Activated CD8-positive, alpha-beta T cell treated with anti-CD3 and anti-CD28 coated beads, Interleukin-2, amount 10 ng/mL, durations not matched to agents 7 days and 5 days (primary cell): ENCODE measurements at regions not wholly inside any gene's neighbourhood (a gene's known extent, or its start where the extent isn't known, plus 50 kb on each side); places are given as distances from the start of the nearest gene placed in this dataset.
A peak's percentile ranks its signal among the peaks of the same experiment; 100 is the strongest.
"Not testable (repeated sequence)": the region's sequence is repeated elsewhere in the genome, so short reads cannot be mapped to it uniquely, and the experiment has no call there.

ENCODE experiments used
- ATAC-seq: fragments of 150-1000 bp; cut with Tn5 transposase; one replicate; pipeline ENCODE4 v1.10.0; 2021; ENCODE audit warnings: moderate library complexity
- CTCF ChIA-PET: fragments of 350-600 bp; sonication (Branson Sonifier 250); formaldehyde crosslinking; loops from one replicate; lab custom pipeline; 2021; ENCODE audit warnings: antibody characterized with exemption; lab: Charles Lee
- POLR2A ChIA-PET: fragments of 350-600 bp; sonication (Branson Sonifier 250); formaldehyde crosslinking; loops from one replicate; lab custom pipeline; 2021; ENCODE audit warnings: antibody characterized with exemption; lab: Charles Lee
- DNase-seq: peaks from one replicate; pipeline ENCODE4 v3.0.0-alpha.2; 2020
- H3K27ac Mint-ChIP-seq: one replicate; pipeline ENCODE4 v1.8.0; 2021; ENCODE audit warnings: mild to moderate bottlenecking, mixed read lengths
- H3K27me3 Mint-ChIP-seq: one replicate; pipeline ENCODE4 v1.8.0; 2021; ENCODE audit warnings: low read depth, mixed read lengths
- H3K36me3 Mint-ChIP-seq: one replicate; pipeline ENCODE4 v1.8.0; 2021; ENCODE audit warnings: low read depth, mixed read lengths
- H3K4me1 Mint-ChIP-seq: one replicate; pipeline ENCODE4 v1.8.0; 2021; ENCODE audit warnings: low read depth, mixed read lengths
- H3K4me3 Mint-ChIP-seq: one replicate; pipeline ENCODE4 v1.8.0; 2021; ENCODE audit warnings: mild to moderate bottlenecking, mixed read lengths
- H3K9me3 Mint-ChIP-seq: one replicate; pipeline ENCODE4 v1.8.0; 2022; ENCODE audit warnings: mixed read lengths; ENCODE audit not compliant: insufficient read depth

DNA sequence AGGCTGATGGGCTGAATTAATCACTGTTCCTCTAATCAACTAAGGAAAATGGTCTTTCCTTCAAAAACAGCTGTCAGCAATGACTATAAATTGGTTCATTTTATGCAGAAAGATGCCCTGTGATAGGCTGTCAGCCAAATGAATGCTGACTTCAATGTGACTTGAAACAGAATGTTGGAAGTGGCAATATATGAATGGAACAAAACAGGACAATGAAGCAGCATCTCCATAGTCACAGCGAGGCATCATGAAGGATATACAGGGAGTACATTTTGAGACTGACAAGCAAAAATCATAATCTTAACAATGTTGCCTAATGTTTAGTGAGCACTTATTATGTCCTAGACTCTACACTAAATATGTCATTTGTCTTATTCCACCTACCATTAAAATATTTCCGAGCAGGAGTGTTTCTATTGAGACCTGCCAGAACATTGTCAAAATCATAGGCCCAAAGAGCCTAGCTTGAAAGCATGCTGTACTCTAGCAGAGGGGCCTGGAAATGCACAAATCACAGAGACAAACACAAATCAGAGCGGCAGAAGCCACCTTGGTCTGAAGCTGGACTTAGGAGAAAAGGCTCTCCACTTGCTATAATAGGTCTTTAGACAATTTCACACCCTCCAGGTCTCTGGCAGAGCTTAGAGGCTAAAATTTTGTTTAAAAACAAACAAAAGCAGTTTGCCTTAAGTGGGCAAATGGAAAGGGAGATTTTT is 63.3 kb downstream of the FAM50B start:
- POLR2A ChIA-PET = no interaction called here
- Mint-ChIP-seq H3K36me3 (peaks cover 3% of the 10 kb centered on the region), H3K9me3 (no peaks in the 10 kb centered on the region), H3K27me3 (peaks cover 55% of the 10 kb centered on the region), H3K27ac (no peak overlapping the region), H3K4me3 (no peak overlapping the region), H3K4me1 (peaks cover 33% of the 10 kb centered on the region)
- CTCF ChIA-PET = interaction anchor here (3.4 kb wide), 1 partner anchor 64 kb away, joined by 9 read pairs; the partner anchor contains the start of gene FAM50B
- no peak for ATAC-seq
- no peak for DNase-seq

DNA sequence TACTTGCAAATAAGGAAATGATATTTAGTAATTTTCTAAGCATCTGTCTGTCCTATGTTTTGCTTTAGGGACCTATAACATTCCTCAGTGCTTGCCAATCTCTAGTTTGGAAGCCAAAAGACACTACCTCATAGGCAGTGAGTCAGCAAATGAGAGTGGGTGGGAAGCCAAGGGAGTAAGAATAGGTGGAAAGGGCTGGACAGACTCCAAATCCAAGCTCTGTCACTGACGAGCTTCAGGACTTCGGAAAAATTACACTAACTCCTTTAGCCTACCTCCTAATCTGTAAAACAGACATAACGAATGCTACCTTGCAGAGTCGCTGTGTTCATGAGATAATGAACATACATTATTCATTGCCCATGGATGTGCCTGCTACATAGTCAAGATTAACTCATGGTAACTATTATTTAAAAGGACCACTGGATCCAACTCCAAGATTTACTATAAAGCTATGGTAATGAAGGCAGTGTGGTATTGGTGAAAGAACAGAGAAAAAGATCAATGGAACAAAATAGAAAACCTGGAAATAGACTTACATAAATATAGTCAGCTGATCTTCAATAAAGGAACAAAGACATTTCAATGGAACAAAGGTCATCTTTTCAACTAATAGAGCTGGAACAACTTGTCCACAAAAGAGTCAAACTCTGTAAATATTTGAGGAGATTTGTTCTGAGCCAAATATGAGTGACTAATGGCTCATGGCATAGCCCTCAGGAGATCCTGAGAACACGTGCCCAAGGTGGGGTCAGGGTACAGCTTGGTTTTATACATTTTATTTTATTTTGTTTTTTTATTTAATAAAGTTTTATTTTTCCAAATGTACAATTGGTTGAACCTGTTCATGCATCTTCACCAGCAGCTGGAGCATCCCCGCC is 64.1 kb downstream of the FAM50B start:
- CTCF ChIA-PET = interaction anchor here (1.5 to 3.4 kb wide), 3 partner anchors 64 to 108 kb away, joined by 4 to 9 read pairs (median 6); partner anchors contain the start of gene FAM50B

DNA sequence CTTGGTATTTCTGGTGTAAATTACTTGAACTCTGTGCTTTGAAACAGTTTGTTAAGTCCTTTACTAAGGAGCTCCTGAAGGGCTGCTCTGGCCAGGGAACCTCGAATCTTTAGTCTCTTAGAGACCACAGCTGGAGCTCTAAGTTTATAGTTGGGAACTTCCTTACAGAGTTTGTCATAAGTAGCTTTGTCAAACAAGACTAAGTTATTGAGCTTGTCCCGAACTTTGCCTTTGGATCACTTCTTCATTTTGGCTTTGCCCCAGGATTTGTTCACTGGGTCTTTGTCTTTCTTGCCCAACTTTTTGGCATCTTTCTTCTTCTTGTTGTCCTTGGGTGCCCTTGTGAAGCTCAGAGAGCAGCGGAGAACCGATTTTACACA is 64.8 kb downstream of the FAM50B start:
- ChIA-PET POLR2A (no interaction called here), CTCF (interaction anchor here (1.5 to 3.4 kb wide), 3 partner anchors 64 to 107 kb away, joined by 4 to 9 read pairs (median 6); partner anchors contain the start of gene FAM50B)
- no peaks in the 10 kb centered on the region for H3K9me3 Mint-ChIP-seq
- no peak for ATAC-seq
- H3K36me3 Mint-ChIP-seq = peaks cover 3% of the 10 kb centered on the region
- no peak overlapping the region for H3K4me3 Mint-ChIP-seq
- no peak overlapping the region for H3K27ac Mint-ChIP-seq
- peaks cover 50% of the 10 kb centered on the region for H3K27me3 Mint-ChIP-seq
- H3K4me1 Mint-ChIP-seq = peaks cover 33% of the 10 kb centered on the region
- DNase-seq = no peak

More for the DNA sequence above, 64.1 kb downstream of the FAM50B start:
- peaks cover 33% of the 10 kb centered on the region for H3K4me1 Mint-ChIP-seq
- no peak overlapping the region for H3K4me3 Mint-ChIP-seq
- H3K36me3 Mint-ChIP-seq = peaks cover 3% of the 10 kb centered on the region
- no peak overlapping the region for H3K27ac Mint-ChIP-seq
- POLR2A ChIA-PET = no interaction called here
- H3K27me3 Mint-ChIP-seq = peaks cover 49% of the 10 kb centered on the region
- ATAC-seq = no peak
- H3K9me3 Mint-ChIP-seq = no peaks in the 10 kb centered on the region
- no peak for DNase-seq

DNA sequence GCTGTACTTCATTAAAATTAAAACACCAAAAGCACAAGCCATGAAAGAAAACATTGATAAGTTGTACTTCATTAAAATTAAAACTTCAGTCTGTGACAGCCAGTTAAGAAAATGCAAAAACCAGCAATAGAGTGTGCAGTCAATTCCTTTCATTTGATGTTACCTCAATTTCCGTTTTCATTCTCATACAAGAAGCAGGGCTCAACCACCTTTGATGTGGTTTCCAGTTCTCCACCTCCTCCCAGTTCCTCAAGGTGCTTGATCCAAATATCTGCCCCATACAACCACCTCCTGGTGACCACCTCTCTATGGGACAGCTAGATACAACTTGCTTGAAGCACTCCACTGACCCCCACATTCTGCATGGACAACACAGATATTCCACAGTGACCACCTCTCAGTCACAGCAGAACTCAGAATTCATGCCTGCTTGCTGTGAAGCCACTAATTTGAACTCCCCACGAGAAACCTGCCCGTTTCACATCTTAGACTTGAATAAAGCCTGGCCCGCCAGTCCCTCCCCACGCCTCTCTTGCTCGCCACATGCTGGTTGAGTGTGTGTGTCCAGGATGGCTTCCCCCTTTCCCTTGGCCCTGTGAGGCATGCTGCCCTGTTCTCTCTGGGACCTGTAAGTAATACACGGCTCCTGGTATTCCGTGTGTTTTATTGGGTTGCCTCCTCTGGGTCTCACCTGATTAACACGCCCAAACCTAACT is 66.1 kb downstream of the FAM50B start:
- H3K27me3 Mint-ChIP-seq = peaks cover 46% of the 10 kb centered on the region
- POLR2A ChIA-PET = no interaction called here
- peak; percentile 83 for ATAC-seq

DNA sequence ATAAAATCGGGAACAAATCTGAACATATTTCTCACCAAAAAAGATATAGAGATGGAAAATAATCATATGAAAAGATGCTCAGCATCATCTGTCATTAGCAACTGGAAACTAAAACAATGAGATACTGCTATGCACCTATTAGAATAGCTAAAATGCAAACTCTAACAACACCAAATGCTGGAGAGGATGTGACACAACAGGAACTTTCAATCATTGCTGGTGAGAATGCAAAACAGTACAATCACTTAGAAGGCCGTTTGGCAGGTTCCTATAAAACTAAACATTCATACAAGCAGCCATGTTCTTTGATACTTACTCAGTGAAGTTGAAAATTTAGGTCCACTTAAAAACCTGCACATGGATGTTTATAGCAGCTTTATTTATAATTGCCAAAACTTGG is 67.0 kb downstream of the FAM50B start:
- Mint-ChIP-seq H3K4me3 (no peak overlapping the region), H3K27me3 (peaks cover 37% of the 10 kb centered on the region), H3K27ac (no peak overlapping the region), H3K4me1 (peaks cover 33% of the 10 kb centered on the region), H3K36me3 (peaks cover 3% of the 10 kb centered on the region), H3K9me3 (no peaks in the 10 kb centered on the region)
- POLR2A ChIA-PET = no interaction called here
- no peak for ATAC-seq
- CTCF ChIA-PET = interaction anchor here (1.0 to 1.3 kb wide), 2 partner anchors 62 to 67 kb away, joined by 4 read pairs; partner anchors contain the start of gene FAM50B
- DNase-seq = no peak

More for the DNA sequence above, 66.1 kb downstream of the FAM50B start:
- CTCF ChIA-PET = interaction anchor here (1.3 to 3.4 kb wide), 2 partner anchors 63 to 66 kb away, joined by 4 to 9 read pairs; partner anchors contain the start of gene FAM50B
- Mint-ChIP-seq H3K36me3 (peaks cover 3% of the 10 kb centered on the region), H3K27ac (peak overlapping the region; percentile 84), H3K9me3 (no peaks in the 10 kb centered on the region), H3K4me1 (peaks cover 33% of the 10 kb centered on the region), H3K4me3 (peak overlapping the region; percentile 61)
- DNase-seq = peak; percentile 72

DNA sequence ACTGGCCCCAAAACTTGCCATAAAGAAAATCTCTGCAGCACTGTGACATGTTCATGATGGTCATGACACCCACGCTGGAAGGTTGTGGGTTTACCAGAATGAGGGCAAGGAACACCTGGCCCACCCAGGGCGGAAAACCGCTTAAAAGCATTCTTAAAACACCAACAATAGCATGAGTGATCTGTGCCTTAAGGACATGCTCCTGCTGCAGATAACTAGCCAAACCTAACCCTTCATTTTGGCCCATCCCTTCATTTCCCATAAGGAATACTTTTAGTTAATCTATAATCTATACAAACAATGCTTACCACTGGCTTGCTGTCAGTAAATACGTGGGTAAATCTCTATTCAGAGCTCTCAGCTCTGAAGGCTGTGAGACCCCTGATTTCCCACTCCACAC is 67.6 kb downstream of the FAM50B start:
- not testable (repeated sequence) for H3K9me3 Mint-ChIP-seq, DNase-seq, H3K36me3 Mint-ChIP-seq, ATAC-seq, H3K27ac Mint-ChIP-seq, H3K4me3 Mint-ChIP-seq
- POLR2A ChIA-PET = interaction anchor here (1.0 kb wide), 1 partner anchor 104 kb away, joined by 3 read pairs; a partner anchor contains a TSS
- peaks cover 33% of the 10 kb centered on the region for H3K27me3 Mint-ChIP-seq
- CTCF ChIA-PET = interaction anchor here (1.0 to 1.7 kb wide), 3 partner anchors 62 to 68 kb away, joined by 4 read pairs; partner anchors contain the start of gene FAM50B
- peaks cover 33% of the 10 kb centered on the region for H3K4me1 Mint-ChIP-seq

DNA sequence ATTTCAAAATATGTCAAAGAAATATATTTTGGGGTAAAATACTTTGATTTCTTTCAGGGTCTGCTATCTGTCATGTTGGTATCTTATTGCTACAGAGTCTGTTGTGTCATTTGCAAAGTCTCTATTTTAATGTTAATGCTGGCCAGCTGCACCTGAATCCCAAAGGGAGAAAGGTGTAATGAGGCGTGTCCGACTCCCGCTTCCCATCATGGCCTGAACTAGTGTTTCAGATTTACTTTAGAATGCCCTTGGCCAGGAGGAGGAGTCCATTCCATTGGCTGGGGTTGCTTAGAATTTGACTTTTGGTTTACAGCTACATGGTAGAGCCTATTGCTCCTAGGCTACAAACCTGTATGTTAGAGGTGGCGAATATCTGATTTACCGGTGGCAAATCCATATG is 69.3 kb downstream of the FAM50B start:
- Mint-ChIP-seq H3K9me3 (no peaks in the 10 kb centered on the region), H3K27me3 (peaks cover 26% of the 10 kb centered on the region), H3K4me3 (no peak overlapping the region), H3K36me3 (peaks cover 3% of the 10 kb centered on the region), H3K27ac (no peak overlapping the region), H3K4me1 (peaks cover 31% of the 10 kb centered on the region)
- ChIA-PET POLR2A (no interaction called here), CTCF (interaction anchor here (1.7 kb wide), 1 partner anchor 70 kb away, joined by 4 read pairs; the partner anchor contains the start of gene FAM50B)
- ATAC-seq (no peak), DNase-seq (no peak)

DNA sequence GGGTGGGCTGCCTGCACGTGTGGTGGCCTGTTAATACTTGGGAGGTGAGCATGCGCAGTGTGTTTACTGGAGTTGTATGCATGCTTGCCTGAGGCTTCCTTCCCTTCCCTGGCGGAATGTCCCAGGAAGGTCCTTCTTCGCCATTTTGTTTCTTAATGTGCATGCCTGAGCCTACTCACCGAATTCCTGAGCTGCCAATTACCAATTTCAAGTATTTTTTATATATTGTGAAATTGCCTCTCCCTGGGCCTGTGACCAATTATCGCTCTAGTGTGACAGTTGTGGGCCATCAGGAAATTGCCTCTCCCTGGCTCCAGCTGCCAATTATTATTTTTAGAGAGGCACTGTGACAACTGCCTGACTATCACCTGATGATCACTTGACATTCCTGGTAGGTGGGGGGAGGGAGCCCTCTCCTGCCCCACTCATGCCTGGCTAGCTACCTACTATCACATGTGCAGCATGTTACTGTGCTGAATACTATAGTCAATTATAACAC is 70.0 kb downstream of the FAM50B start:
- DNase-seq = no peak
- Mint-ChIP-seq H3K9me3 (no peaks in the 10 kb centered on the region), H3K4me3 (no peak overlapping the region), H3K27me3 (peaks cover 24% of the 10 kb centered on the region), H3K27ac (no peak overlapping the region), H3K36me3 (peaks cover 3% of the 10 kb centered on the region), H3K4me1 (peaks cover 28% of the 10 kb centered on the region)
- no peak for ATAC-seq
- ChIA-PET CTCF (interaction anchor here (0.6 to 1.2 kb wide), 2 partner anchors 70 to 1716 kb away, joined by 5 read pairs; partner anchors contain the start of gene FAM50B), POLR2A (no interaction called here)

DNA sequence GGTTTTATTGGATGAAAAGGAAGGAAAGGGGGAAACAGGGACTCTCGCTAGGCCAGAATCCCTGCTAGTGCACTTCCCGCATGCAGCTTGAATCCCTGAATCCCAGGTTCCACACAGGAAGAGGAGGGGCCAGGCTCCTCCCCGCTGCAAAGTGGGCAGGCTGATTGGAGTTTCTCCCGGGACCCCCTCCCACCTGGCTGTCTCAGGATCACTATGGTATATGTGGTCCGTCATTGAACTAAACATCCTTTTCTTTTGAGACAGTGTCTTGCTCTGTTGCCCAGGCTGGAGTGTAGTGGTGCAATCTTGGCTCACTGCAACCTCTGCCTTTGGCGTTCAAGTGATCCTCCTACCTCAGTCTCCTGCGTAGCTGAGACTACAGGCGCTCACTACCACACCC is 70.7 kb downstream of the FAM50B start:
- Mint-ChIP-seq H3K4me3 (no peak overlapping the region), H3K36me3 (peaks cover 3% of the 10 kb centered on the region), H3K27ac (no peak overlapping the region), H3K4me1 (peaks cover 22% of the 10 kb centered on the region), H3K27me3 (peaks cover 22% of the 10 kb centered on the region), H3K9me3 (no peaks in the 10 kb centered on the region)
- ChIA-PET POLR2A (no interaction called here), CTCF (interaction anchor here (1.0 to 1.2 kb wide), 2 partner anchors 71 to 170 kb away, joined by 3 to 5 read pairs; partner anchors contain the start of gene FAM50B)
- no peak for ATAC-seq
- DNase-seq = no peak

DNA sequence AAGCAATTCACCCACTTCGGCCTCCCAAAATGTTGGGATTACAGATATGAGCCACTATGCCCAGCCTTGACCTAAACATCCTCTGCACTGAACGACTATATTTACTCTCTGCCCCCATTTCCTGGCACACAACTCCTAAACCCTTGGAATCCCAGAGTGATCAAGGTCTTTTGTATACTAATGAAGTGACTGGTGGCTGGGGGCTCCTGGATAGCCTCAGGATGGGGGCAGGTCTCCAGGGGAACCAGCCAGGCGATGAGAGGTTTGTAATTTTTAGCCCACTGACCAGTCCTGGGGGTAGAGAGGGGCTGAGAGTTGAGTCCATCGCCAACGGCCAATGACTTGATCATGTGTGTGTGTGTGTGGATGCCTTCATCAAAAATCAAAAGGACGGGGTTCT is 71.1 kb downstream of the FAM50B start:
- no peak overlapping the region for H3K4me3 Mint-ChIP-seq
- ATAC-seq (no peak), DNase-seq (no peak)
- H3K27ac Mint-ChIP-seq = no peak overlapping the region
- peaks cover 3% of the 10 kb centered on the region for H3K36me3 Mint-ChIP-seq
- no peaks in the 10 kb centered on the region for H3K9me3 Mint-ChIP-seq
- H3K27me3 Mint-ChIP-seq = peaks cover 20% of the 10 kb centered on the region
- CTCF ChIA-PET = interaction anchor here (1.0 kb wide), 1 partner anchor 170 kb away, joined by 3 read pairs; no protein-coding TSS in a partner anchor
- POLR2A ChIA-PET = no interaction called here
- H3K4me1 Mint-ChIP-seq = peaks cover 18% of the 10 kb centered on the region

DNA sequence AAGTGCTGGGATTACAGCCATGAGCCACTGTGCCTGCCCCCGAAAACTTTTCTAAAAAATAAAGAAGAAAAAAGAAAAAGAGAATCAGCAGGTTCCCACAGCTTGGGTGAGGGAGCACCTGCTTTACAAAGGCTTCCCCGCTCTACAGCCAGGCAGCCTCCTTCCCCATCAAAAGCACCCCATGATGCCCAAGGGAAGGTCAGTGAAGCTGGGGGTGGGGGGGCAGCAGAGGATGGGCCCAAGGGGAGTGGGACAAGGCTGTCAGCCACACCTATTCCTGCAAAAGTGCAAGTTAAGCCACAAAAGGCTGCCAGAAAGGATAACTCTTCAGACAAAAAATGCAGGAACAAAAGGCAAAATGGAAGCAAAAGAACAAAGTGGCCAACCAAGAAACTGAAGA is 72.5 kb downstream of the FAM50B start:
- Mint-ChIP-seq H3K4me3 (no peak overlapping the region), H3K4me1 (peaks cover 4% of the 10 kb centered on the region), H3K36me3 (peaks cover 3% of the 10 kb centered on the region), H3K27ac (no peak overlapping the region), H3K9me3 (no peaks in the 10 kb centered on the region), H3K27me3 (peaks cover 19% of the 10 kb centered on the region)
- ChIA-PET CTCF (interaction anchor here (1.1 kb wide), 1 partner anchor 11 kb away, joined by 3 read pairs; no protein-coding TSS in a partner anchor), POLR2A (no interaction called here)
- DNase-seq (no peak), ATAC-seq (no peak)
